Endothelial cell of umbilical vein (primary cell): ENCODE measurements at regions not wholly inside any gene's neighbourhood (a gene's known extent, or its start where the extent isn't known, plus 50 kb on each side); places are given as distances from the start of the nearest gene placed in this dataset.

Experiments used
- BruUV-seq: library from RNA; stranded (reverse); fragments of 400-500 nt; replicated peaks from 2 replicates; lab custom pipeline; 2021; lab: Mats Ljungman, UMichigan
- CTCF ChIA-PET: fragments of 300-600, 350-600 bp; sonication (Branson Sonifier 250); formaldehyde crosslinking; loops from one replicate; lab custom pipeline; 2021; ENCODE audit warnings: antibody characterized with exemption, inconsistent platforms; lab: Charles Lee
- POLR2A ChIA-PET: fragments of 300-600, 350-600 bp; sonication (Branson Sonifier 250); formaldehyde crosslinking; loops from one replicate; lab custom pipeline; 2021; ENCODE audit warnings: antibody characterized with exemption, inconsistent platforms; lab: Charles Lee
- DNase-seq: peaks from one replicate; pipeline ENCODE4 v3.0.0-alpha.2; 2011; ENCODE audit warnings: low read depth, low spot score
- FAIRE-seq: peaks from 2 replicates; lab custom pipeline; 2011; peaks lifted over from hg19 to GRCh38; lab: Jason Lieb, UNC
- H2AFZ ChIP-seq: 2 replicates; pipeline ENCODE4 v1.6.0; 2012; ENCODE audit warnings: low read depth, low read length, control low read depth, inconsistent platforms
- H3K27ac ChIP-seq: 2 replicates; pipeline ENCODE4 v1.5.1; 2011; ENCODE audit warnings: low read depth, mild to moderate bottlenecking, control low read depth, low read length, moderate library complexity; ENCODE audit not compliant: insufficient read depth
- H3K27me3 ChIP-seq, 2 experiments: 2 replicates each; pipeline versions ENCODE4 v1.6.0 to v1.6.1; 2011; ENCODE audit warnings: low read length in 2 of 2, mixed read lengths in 1 of 2; ENCODE audit not compliant: control insufficient read depth in 2 of 2, insufficient read depth in 2 of 2
- H3K36me3 ChIP-seq, 2 experiments: 2 replicates in 1 of 2; 3 replicates in 1 of 2; pipeline ENCODE4 v1.5.1; 2011; ENCODE audit warnings: low read length in 2 of 2, mild to moderate bottlenecking in 1 of 2, moderate library complexity in 1 of 2; ENCODE audit not compliant: control insufficient read depth in 2 of 2, insufficient read depth in 2 of 2; ENCODE audit errors: extremely low read depth in 1 of 2
- H3K4me1 ChIP-seq: 3 replicates; pipeline ENCODE4 v1.5.1; 2011; ENCODE audit warnings: mild to moderate bottlenecking, low read length; ENCODE audit not compliant: control insufficient read depth, insufficient read depth; ENCODE audit errors: extremely low read depth
- H3K4me2 ChIP-seq: 2 replicates; pipeline ENCODE4 v1.6.1; 2011; ENCODE audit warnings: low read length, control low read depth, mixed read lengths; ENCODE audit not compliant: insufficient read depth
- H3K4me3 ChIP-seq, 3 experiments: fragments of 200-600 bp in 1 of 3; sonication (generic), shearing (Covaris generic) in 1 of 3; replicated peaks in 1 of 3; 2 replicates each; pipeline ENCODE4 v1.5.1; 2011 to 2016; ENCODE audit warnings: control low read depth in 3 of 3, low read length in 3 of 3, mild to moderate bottlenecking in 2 of 3, inconsistent platforms in 1 of 3, low read depth in 1 of 3, moderate library complexity in 1 of 3; ENCODE audit not compliant: insufficient read depth in 1 of 3
- H3K79me2 ChIP-seq: 2 replicates; pipeline ENCODE4 v1.6.0; 2012; ENCODE audit warnings: low read length, inconsistent platforms; ENCODE audit not compliant: control insufficient read depth, insufficient read depth
- H3K9ac ChIP-seq: replicated peaks from 2 replicates; pipeline ENCODE3; 2011; ENCODE audit warnings: low read length, control low read depth; ENCODE audit not compliant: insufficient read depth; ENCODE audit errors: extremely low read depth
- H3K9me1 ChIP-seq: replicated peaks from 3 replicates; pipeline ENCODE4 v1.6.0; 2011; ENCODE audit warnings: mild to moderate bottlenecking, low read length; ENCODE audit not compliant: control insufficient read depth, insufficient read depth; ENCODE audit errors: extremely low read depth
- H3K9me3 ChIP-seq: replicated peaks from 2 replicates; pipeline ENCODE4 v1.5.1; 2012; ENCODE audit warnings: low read length, inconsistent platforms; ENCODE audit not compliant: control insufficient read depth, insufficient read depth
- H4K20me1 ChIP-seq: replicated peaks from 2 replicates; pipeline ENCODE3; 2011; ENCODE audit warnings: mild to moderate bottlenecking, low read length; ENCODE audit not compliant: control insufficient read depth, insufficient read depth; ENCODE audit errors: extremely low read depth
- CTCF ChIP-seq, 2 donors: IDR thresholded peaks; 1 replicate in 1 of 2; 2 replicates in 1 of 2; pipeline ENCODE4 v1.5.1; 2011; ENCODE audit warnings: low read length in 2 of 2, mild to moderate bottlenecking in 2 of 2, moderate library complexity in 2 of 2, control low read depth in 1 of 2, inconsistent platforms in 1 of 2, low read depth in 1 of 2; ENCODE audit not compliant: insufficient read depth in 1 of 2; ENCODE audit errors: extremely low read depth in 1 of 2
- EZH2 ChIP-seq: IDR thresholded peaks from 2 replicates; pipeline ENCODE4 v1.6.1; 2012; ENCODE audit warnings: borderline replicate concordance, low read depth, mild to moderate bottlenecking, moderate library complexity, low read length, inconsistent platforms; ENCODE audit not compliant: severe bottlenecking
- FOS ChIP-seq: IDR thresholded peaks from 2 replicates; pipeline ENCODE4 v1.6.1; 2011; ENCODE audit warnings: mild to moderate bottlenecking, low read length, moderate library complexity, borderline replicate concordance; ENCODE audit not compliant: insufficient read depth
- GATA2 ChIP-seq: IDR thresholded peaks from 2 replicates; pipeline ENCODE4 v1.7.0; 2011; ENCODE audit warnings: low read depth, mild to moderate bottlenecking, moderate library complexity, mixed read lengths, low read length; ENCODE audit not compliant: insufficient read length, insufficient read depth
- JUN ChIP-seq: IDR thresholded peaks from 2 replicates; pipeline ENCODE4 v1.6.1; 2011; ENCODE audit warnings: borderline replicate concordance, low read depth; ENCODE audit not compliant: insufficient read length, insufficient read depth
- MYC ChIP-seq: IDR thresholded peaks from one replicate; pipeline ENCODE4 v1.6.1; 2011; ENCODE audit warnings: mild to moderate bottlenecking, low read depth, low read length
- POLR2A ChIP-seq: IDR thresholded peaks from 2 replicates; pipeline ENCODE4 v1.6.1; 2012; ENCODE audit warnings: low read depth, mild to moderate bottlenecking, control low read depth, low read length
- POLR2AphosphoS5 ChIP-seq: IDR thresholded peaks from 2 replicates; pipeline ENCODE4 v1.6.1; 2012; ENCODE audit warnings: low read depth, mild to moderate bottlenecking, control low read depth, low read length, moderate library complexity; ENCODE audit not compliant: insufficient read depth
- dilution Hi-C: fragments of 300-500 bp; cut with MboI; formaldehyde crosslinking; loops from one replicate; pipeline ENCODE4 v1.15.0; 2019; ENCODE audit warnings: low sequenced_read_pairs; ENCODE audit not compliant: extremely low pct_ligation_motif_present
- intact Hi-C: fragments of 100-400 bp; cut with micrococcal nuclease; formaldehyde crosslinking; loops from one replicate; pipeline ENCODE4 v1.10.0; 2022
- TF ChIP-seq, protein P1 (sequence below): IDR thresholded peaks from 2 replicates; pipeline ENCODE4 v1.6.1; 2011; ENCODE audit not compliant: insufficient read depth, insufficient read length

DNA sequence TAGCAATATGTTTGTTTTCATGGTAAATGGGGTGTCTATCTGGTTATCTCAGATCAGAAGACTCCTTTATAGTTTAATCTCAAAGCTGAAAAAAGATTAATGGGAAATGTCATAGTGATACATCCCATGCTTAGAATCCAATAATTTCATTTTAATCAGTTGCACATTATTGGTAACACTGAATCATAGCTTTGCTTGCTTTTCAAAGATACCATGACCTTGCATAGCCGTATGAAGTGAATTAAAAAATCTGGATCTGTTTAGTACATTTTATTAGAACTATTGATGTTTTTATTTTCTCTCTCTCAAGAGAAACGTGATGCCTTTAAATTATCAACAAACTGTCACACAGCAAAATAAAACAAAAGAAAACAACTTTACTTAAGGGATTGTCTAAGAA is 506.7 kb upstream of the SGO1 start:
- no peaks in the 10 kb centered on the region for H3K9me1 ChIP-seq
- H3K9ac ChIP-seq, result no peak overlapping the region
- no peaks in the 10 kb centered on the region for H3K36me3 ChIP-seq
- FAIRE-seq (no peak), DNase-seq (no peak)
- no TSS peak for BruUV-seq
- no peaks in the 10 kb centered on the region for H3K79me2 ChIP-seq
- no peaks in the 10 kb centered on the region for H4K20me1 ChIP-seq
- intact Hi-C loops, result no loop called here
- CTCF ChIA-PET, result no interaction called here
- H3K27me3 ChIP-seq, result no peaks in the 10 kb centered on the region
- H2AFZ ChIP-seq, result no peak overlapping the region
- no peaks in the 10 kb centered on the region for H3K4me1 ChIP-seq
- TF ChIP-seq MYC (no peak), GATA2 (no peak), EZH2 (no peak), POLR2A (no peak), POLR2AphosphoS5 (no peak), FOS (no peak), JUN (no peak), CTCF (IDR thresholded peaks at IDR 0.05; ENCODE audit: extremely low read depth in 1 of 2, insufficient read depth in 1 of 2, low read depth in 1 of 2, low read length in 2 of 2) (no peak)
- TF ChIP-seq, protein P1, sequence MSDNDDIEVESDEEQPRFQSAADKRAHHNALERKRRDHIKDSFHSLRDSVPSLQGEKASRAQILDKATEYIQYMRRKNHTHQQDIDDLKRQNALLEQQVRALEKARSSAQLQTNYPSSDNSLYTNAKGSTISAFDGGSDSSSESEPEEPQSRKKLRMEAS, result no peak
- POLR2A ChIA-PET, result no interaction called here
- dilution Hi-C loops, result no loop called here
- no peak overlapping the region for H3K4me2 ChIP-seq
- H3K4me3 ChIP-seq, result no peak overlapping the region
- H3K27ac ChIP-seq, result no peak overlapping the region
- no peaks in the 10 kb centered on the region for H3K9me3 ChIP-seq
